ENCODE measurements at regions not wholly inside any gene's neighbourhood (a gene's known extent, or its start where the extent isn't known, plus 50 kb on each side); places are given as distances from the start of the nearest gene placed in this dataset.
"Not testable (repeated sequence)": the region's sequence is repeated elsewhere in the genome, so short reads cannot be mapped to it uniquely, and the experiment has no call there.

GRCh38 chr2:242098034-242098433, 228.5 kb downstream of the RTP5 start:
- Histone ChIP-seq H3K4me1 (peaks cover 0 to 30% (median 14%) of the 10 kb centered on the region in 6 donors), H3K27me3 (replicated peaks in 1 of 7) (no peaks in the 10 kb centered on the region), H3K27ac (peak overlapping the region in 5 of 8 donors; percentile 19 to 68 (median 60)), H3K9me3 (no peaks in the 10 kb centered on the region), H3K36me3 (peaks cover 0 to 69% (median 16%) of the 10 kb centered on the region in 6 donors), H3K4me3 (no peak overlapping the region)
- DNase-seq, result no peak
- intact Hi-C loops (cut with DNase I; ENCODE audit: low total_unique reads), result no loop called here
- WGBS, 5 donors, result 26 to 59% (median 49%) methylated on average over 1 of the region's 1 CpG
- TF ChIP-seq CTCF (IDR thresholded peaks at IDR 0.05 in 8 of 11, conservative IDR thresholded peaks at IDR 0.05 in 3 of 11), result no peak
- TF ChIP-seq POLR2A (IDR thresholded peaks at IDR 0.05), result no peak
- no peak for TF ChIP-seq POLR2AphosphoS5 (IDR thresholded peaks at IDR 0.05)

- H3K4me1 ChIP-seq, result peaks cover 0 to 28% (median 14%) of the 10 kb centered on the region in 6 donors
- H3K27me3 ChIP-seq (replicated peaks in 1 of 7), result no peaks in the 10 kb centered on the region
- DNase-seq, result no peak
- 51 to 65% (median 57%) methylated on average over 7 of the region's 7 CpGs for WGBS, 5 donors
- no peaks in the 10 kb centered on the region for H3K9me3 ChIP-seq
- peak overlapping the region in 5 of 8 donors; percentile 19 to 68 (median 60) for H3K27ac ChIP-seq
- no peak overlapping the region for H3K4me3 ChIP-seq
- TF ChIP-seq CTCF (IDR thresholded peaks at IDR 0.05 in 8 of 11, conservative IDR thresholded peaks at IDR 0.05 in 3 of 11) (no peak), POLR2AphosphoS5 (IDR thresholded peaks at IDR 0.05) (no peak)
- intact Hi-C loops (cut with DNase I; ENCODE audit: low total_unique reads), result no loop called here
- peaks cover 0 to 74% (median 16%) of the 10 kb centered on the region in 6 donors for H3K36me3 ChIP-seq
Measured at GRCh38 chr2:242098445-242099128, 229.1 kb downstream of the RTP5 start.

DNA sequence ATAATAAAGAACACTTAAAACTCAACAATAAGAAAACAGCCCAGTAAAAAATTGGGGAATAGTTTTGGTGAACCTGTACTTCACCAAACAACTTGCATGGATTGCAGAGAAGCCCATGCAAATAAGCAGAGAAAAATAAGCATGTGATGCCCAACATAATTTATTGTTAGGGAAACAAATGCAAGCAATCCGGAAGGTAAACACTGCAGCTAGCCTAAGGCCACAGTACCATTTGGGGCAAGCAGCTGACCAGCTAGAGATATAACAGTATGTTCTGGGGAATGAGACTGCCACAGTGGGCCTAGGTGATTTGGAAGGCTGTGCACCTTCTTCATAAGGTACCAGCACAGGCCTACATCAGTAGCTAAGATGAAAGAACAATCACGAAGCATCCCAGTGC, 233.6 kb downstream of the RTP5 start:
- 91 to 98% (median 96%) methylated on average over 2 of the region's 2 CpGs for WGBS, 5 donors
- intact Hi-C loops (cut with DNase I; ENCODE audit: low total_unique reads); DNase-seq; H3K27ac ChIP-seq; H3K27me3 ChIP-seq (replicated peaks in 1 of 7); H3K4me3 ChIP-seq: not testable (repeated sequence)
- Histone ChIP-seq H3K9me3 (peaks cover 0 to 11% (median 8%) of the 10 kb centered on the region in 8 donors), H3K4me1 (peaks cover 0 to 23% (median 9%) of the 10 kb centered on the region in 6 donors), H3K36me3 (peaks cover 0 to 65% (median 3%) of the 10 kb centered on the region in 6 donors)

DNA sequence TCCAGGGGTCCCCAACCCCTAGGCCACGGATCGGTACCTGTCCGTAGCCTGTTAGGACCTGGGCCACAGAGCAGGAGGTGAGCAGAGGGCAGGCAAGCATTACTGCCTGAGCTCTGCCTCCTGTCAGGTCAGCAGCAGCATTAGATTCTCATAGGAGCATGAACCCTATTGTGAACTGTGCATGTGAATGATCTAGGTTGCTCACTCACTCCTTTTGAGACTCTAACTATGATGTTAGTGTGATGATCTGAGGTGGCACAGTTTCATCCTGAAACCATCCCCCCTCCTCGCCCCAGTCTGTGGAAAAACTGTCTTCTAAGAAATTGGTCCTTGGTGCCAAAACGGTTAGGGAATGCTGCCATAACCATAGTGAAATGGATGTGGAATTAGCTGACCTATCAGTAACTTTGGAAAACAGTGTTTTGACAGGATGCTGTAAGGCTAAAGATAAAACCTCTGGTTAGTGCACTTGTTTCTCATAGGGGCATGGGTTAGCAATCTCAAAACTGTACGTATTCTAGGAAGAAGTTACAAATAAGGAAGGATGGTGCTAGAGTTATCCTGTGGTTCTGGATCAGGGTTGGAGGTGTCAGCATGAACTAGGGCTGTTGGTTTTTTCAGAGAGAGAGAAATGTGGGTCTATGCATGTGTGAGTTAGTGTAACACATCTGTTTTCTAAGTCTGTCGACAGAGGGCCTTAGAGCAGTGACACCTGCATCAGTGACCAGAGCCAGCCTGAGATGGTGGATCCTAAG, 234.8 kb downstream of the RTP5 start:
- H3K27me3 ChIP-seq (replicated peaks in 1 of 7); H3K27ac ChIP-seq; intact Hi-C loops (cut with DNase I; ENCODE audit: low total_unique reads); H3K4me3 ChIP-seq; DNase-seq: not testable (repeated sequence)
- Histone ChIP-seq H3K4me1 (peaks cover 0 to 15% (median 0%) of the 10 kb centered on the region in 6 donors), H3K36me3 (peaks cover 0 to 59% (median 3%) of the 10 kb centered on the region in 6 donors), H3K9me3 (peaks cover 0 to 11% (median 8%) of the 10 kb centered on the region in 8 donors)
- WGBS, 5 donors, result 83 to 90% (median 86%) methylated on average over 7 of the region's 7 CpGs

- H3K36me3 ChIP-seq, result peaks cover 0 to 33% (median 3%) of the 10 kb centered on the region in 6 donors
- DNase-seq; H3K4me3 ChIP-seq; intact Hi-C loops (cut with DNase I; ENCODE audit: low total_unique reads); H3K27ac ChIP-seq; H3K27me3 ChIP-seq (replicated peaks in 1 of 7): not testable (repeated sequence)
- H3K4me1 ChIP-seq, result peaks cover 0 to 15% (median 0%) of the 10 kb centered on the region in 6 donors
- peaks cover 0 to 11% (median 8%) of the 10 kb centered on the region in 8 donors for H3K9me3 ChIP-seq
- 66 to 79% (median 71%) methylated on average over 5 of the region's 5 CpGs for WGBS, 5 donors
Measured at GRCh38 chr2:242107065-242107464, 237.5 kb downstream of the RTP5 start.

GRCh38 chr2:242108797-242109500, 239.4 kb downstream of the RTP5 start:
- peaks cover 0 to 11% (median 8%) of the 10 kb centered on the region in 8 donors for H3K9me3 ChIP-seq
- peaks cover 0 to 15% (median 0%) of the 10 kb centered on the region in 6 donors for H3K4me1 ChIP-seq
- 98 to 100% (median 100%) methylated on average over 1 to 2 of the region's 2 CpGs for WGBS, 5 donors
- H3K4me3 ChIP-seq; DNase-seq; intact Hi-C loops (cut with DNase I; ENCODE audit: low total_unique reads); H3K27me3 ChIP-seq (replicated peaks in 1 of 7); H3K27ac ChIP-seq: not testable (repeated sequence)
- peaks cover 0 to 15% (median 1%) of the 10 kb centered on the region in 6 donors for H3K36me3 ChIP-seq

DNA sequence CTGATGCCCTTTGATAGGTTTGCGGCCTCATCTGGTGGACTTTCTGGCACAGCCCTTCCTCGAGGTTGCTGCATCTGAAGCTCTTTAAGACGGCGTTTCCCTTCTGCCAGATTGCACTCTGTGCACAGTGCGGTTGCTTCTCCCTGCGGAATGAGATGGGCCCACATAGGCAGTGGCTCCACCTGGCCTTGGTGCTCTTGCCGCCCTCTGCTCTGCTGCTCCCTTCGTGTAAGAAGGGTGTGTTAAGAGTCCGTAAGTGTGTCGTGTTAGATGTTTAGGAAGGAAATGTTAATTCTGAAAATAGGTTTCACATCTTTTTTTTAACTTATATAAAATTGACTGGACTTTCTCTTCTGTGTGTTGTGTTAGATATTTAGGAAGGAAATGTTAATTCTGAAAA, 240.3 kb downstream of the RTP5 start:
- DNase-seq; intact Hi-C loops (cut with DNase I; ENCODE audit: low total_unique reads); H3K27me3 ChIP-seq (replicated peaks in 1 of 7); H3K4me3 ChIP-seq: not testable (repeated sequence)
- Histone ChIP-seq H3K9me3 (peaks cover 0 to 11% (median 8%) of the 10 kb centered on the region in 8 donors), H3K27ac (peak overlapping the region in 2 of 8 donors; percentile 18 to 34), H3K4me1 (peaks cover 0 to 15% (median 0%) of the 10 kb centered on the region in 6 donors), H3K36me3 (peaks cover 0 to 11% (median 0%) of the 10 kb centered on the region in 6 donors)
- WGBS, 5 donors, result 45 to 69% (median 62%) methylated on average over 8 to 9 of the region's 10 CpGs

DNA sequence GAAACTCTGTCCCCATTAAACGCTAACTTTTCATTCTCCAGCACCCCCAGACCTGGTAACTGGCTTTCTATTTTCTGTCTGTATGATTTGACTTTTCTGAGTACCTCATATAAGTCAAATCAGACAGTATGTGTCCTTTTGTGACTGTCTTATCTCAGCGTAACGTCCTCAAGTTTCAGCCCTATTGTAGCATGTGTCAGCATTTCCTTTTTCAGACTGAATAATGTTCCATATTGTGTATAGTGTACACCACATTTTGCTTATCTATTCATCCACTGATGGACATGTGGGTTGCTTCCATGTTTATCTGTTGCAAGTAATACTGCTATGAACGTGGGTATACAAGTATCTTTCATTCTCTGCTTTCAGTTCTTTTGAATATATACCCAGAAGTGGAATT, 242.4 kb downstream of the RTP5 start:
- intact Hi-C loops (cut with DNase I; ENCODE audit: low total_unique reads); H3K9me3 ChIP-seq; H3K27me3 ChIP-seq (replicated peaks in 1 of 7); H3K4me3 ChIP-seq; H3K27ac ChIP-seq; DNase-seq; H3K36me3 ChIP-seq: not testable (repeated sequence)
- peaks cover 0 to 15% (median 0%) of the 10 kb centered on the region in 6 donors for H3K4me1 ChIP-seq
- WGBS, 5 donors, result 72 to 93% (median 82%) methylated on average over 2 to 4 of the region's 4 CpGs
